Trophoblast cell (in vitro differentiated cells and primary cell): ENCODE measurements at regions not wholly inside any gene's neighbourhood (a gene's known extent, or its start where the extent isn't known, plus 50 kb on each side); places are given as distances from the start of the nearest gene placed in this dataset.
"Not testable (repeated sequence)": the region's sequence is repeated elsewhere in the genome, so short reads cannot be mapped to it uniquely, and the experiment has no call there.

Experiments used
- DNase-seq, 2 donors: peaks; one replicate each; pipeline ENCODE4 v3.0.0-alpha.2; 2016
- H2AFZ ChIP-seq: 2 replicates; pipeline ENCODE4 v1.6.1; 2013; ENCODE audit warnings: low read length, moderate library complexity, mild to moderate bottlenecking; ENCODE audit not compliant: insufficient read depth, poor library complexity
- H2AK5ac ChIP-seq: 2 replicates; pipeline ENCODE4 v1.6.1; 2013; ENCODE audit warnings: mild to moderate bottlenecking, low read length
- H2BK120ac ChIP-seq: 2 replicates; pipeline ENCODE4 v1.6.1; 2013; ENCODE audit warnings: low read length, mild to moderate bottlenecking, moderate library complexity; ENCODE audit not compliant: insufficient read depth, poor library complexity
- H2BK12ac ChIP-seq: 2 replicates; pipeline ENCODE4 v1.6.1; 2013; ENCODE audit warnings: mild to moderate bottlenecking, low read length, moderate library complexity
- H2BK5ac ChIP-seq: 2 replicates; pipeline ENCODE4 v1.6.1; 2013; ENCODE audit warnings: low read length, low read depth, moderate library complexity, mild to moderate bottlenecking; ENCODE audit not compliant: poor library complexity
- H3K14ac ChIP-seq: 2 replicates; pipeline ENCODE4 v1.6.1; 2013; ENCODE audit warnings: mild to moderate bottlenecking, low read length
- H3K18ac ChIP-seq: 2 replicates; pipeline ENCODE4 v1.6.1; 2013; ENCODE audit warnings: mild to moderate bottlenecking, low read length
- H3K23ac ChIP-seq: 2 replicates; pipeline ENCODE4 v1.6.1; 2013; ENCODE audit warnings: low read length
- H3K27ac ChIP-seq: 2 replicates; pipeline ENCODE4 v1.5.1; 2013; ENCODE audit warnings: low read depth, mild to moderate bottlenecking, inconsistent platforms, low read length, moderate library complexity
- H3K27me3 ChIP-seq: 2 replicates; pipeline ENCODE4 v1.6.1; 2013; ENCODE audit warnings: inconsistent platforms, mild to moderate bottlenecking, low read length, moderate library complexity; ENCODE audit not compliant: insufficient read depth
- H3K36me3 ChIP-seq, 2 experiments: 1 replicate in 1 of 2; 2 replicates in 1 of 2; pipeline ENCODE4 v1.6.1; 2013; ENCODE audit warnings: low read length in 2 of 2, mild to moderate bottlenecking in 2 of 2, moderate library complexity in 1 of 2; ENCODE audit not compliant: insufficient read depth in 2 of 2, control insufficient read depth in 1 of 2
- H3K4ac ChIP-seq: 2 replicates; pipeline ENCODE4 v1.6.1; 2013; ENCODE audit warnings: low read depth, mild to moderate bottlenecking, low read length, moderate library complexity
- H3K4me1 ChIP-seq, 2 experiments: 1 replicate in 1 of 2; 2 replicates in 1 of 2; pipeline ENCODE4 v1.6.1; 2013; ENCODE audit warnings: low read length in 2 of 2, mild to moderate bottlenecking in 2 of 2, moderate library complexity in 1 of 2; ENCODE audit not compliant: insufficient read depth in 2 of 2, control insufficient read depth in 1 of 2
- H3K4me2 ChIP-seq: 2 replicates; pipeline ENCODE4 v1.6.1; 2013; ENCODE audit warnings: inconsistent platforms, mild to moderate bottlenecking, low read length, moderate library complexity
- H3K4me3 ChIP-seq: 2 replicates; pipeline ENCODE4 v1.5.1; 2013; ENCODE audit warnings: mild to moderate bottlenecking, low read depth, low read length, inconsistent platforms
- H3K79me1 ChIP-seq: one replicate; pipeline ENCODE4 v1.6.1; 2013; ENCODE audit warnings: low read length
- H3K79me2 ChIP-seq: 2 replicates; pipeline ENCODE4 v1.6.1; 2013; ENCODE audit warnings: low read length, mild to moderate bottlenecking; ENCODE audit not compliant: control insufficient read depth, insufficient read depth, poor library complexity
- H3K9ac ChIP-seq: 2 replicates; pipeline ENCODE4 v1.6.1; 2013; ENCODE audit warnings: mild to moderate bottlenecking, low read length
- H3K9me3 ChIP-seq: 2 replicates; pipeline ENCODE4 v1.6.1; 2013; ENCODE audit warnings: low read depth, mild to moderate bottlenecking, control low read depth, inconsistent platforms, low read length; ENCODE audit not compliant: insufficient read depth
- H4K12ac ChIP-seq: 2 replicates; pipeline ENCODE4 v1.6.1; 2013; ENCODE audit warnings: low read depth, mild to moderate bottlenecking, low read length, moderate library complexity
- H4K8ac ChIP-seq: 2 replicates; pipeline ENCODE4 v1.6.1; 2013; ENCODE audit warnings: low read depth, mild to moderate bottlenecking, low read length, moderate library complexity
- H4K91ac ChIP-seq: one replicate; pipeline ENCODE4 v1.6.1; 2013; ENCODE audit warnings: low read depth, mild to moderate bottlenecking, low read length, moderate library complexity
- WGBS: extraction: QIAGEN DNeasy Blood & Tissue Kit; methylation state at CpG from one replicate; pipeline ENCODE4 v1.1.7; 2013; ENCODE audit warnings: missing lambda C conversion rate; ENCODE audit not compliant: insufficient read length, insufficient coverage; ENCODE audit errors: extremely low coverage; 5-methylcytosine and 5-hydroxymethylcytosine counted together

DNA sequence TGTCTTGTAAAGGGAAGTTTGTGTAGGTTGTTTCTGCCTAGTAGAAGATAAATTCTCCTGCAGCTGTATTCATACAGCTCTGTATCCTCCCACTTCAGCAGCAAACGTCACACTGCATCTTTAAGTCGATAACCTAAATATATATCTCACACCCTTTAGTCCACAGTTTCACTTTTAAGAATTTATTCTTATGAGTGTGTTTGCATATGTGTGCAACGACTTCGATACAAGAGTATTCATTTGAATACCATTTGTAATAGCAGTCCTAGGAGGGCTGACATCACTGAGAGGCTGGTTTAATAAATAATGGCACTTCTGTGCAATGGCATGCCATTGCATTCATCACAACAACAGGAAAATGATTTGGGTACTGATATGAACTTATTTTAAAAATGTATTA, 63.8 kb upstream of the MSH6 start:
- no peak for DNase-seq
- no peak overlapping the region for H2AFZ ChIP-seq
- no peak overlapping the region for H4K8ac ChIP-seq
- H2AK5ac ChIP-seq = no peak overlapping the region
- H3K18ac ChIP-seq = no peak overlapping the region
- H3K27ac ChIP-seq = no peak overlapping the region
- no peak overlapping the region for H3K14ac ChIP-seq
- H2BK5ac ChIP-seq = no peak overlapping the region
- peaks cover 1% of the 10 kb centered on the region for H3K9me3 ChIP-seq
- H3K23ac ChIP-seq = no peak overlapping the region
- H2BK120ac ChIP-seq = no peak overlapping the region
- no peak overlapping the region for H3K4ac ChIP-seq
- no peak overlapping the region for H3K9ac ChIP-seq
- H3K79me1 ChIP-seq = no peaks in the 10 kb centered on the region
- no peak overlapping the region for H4K91ac ChIP-seq
- no peak overlapping the region for H3K4me2 ChIP-seq
- no peak overlapping the region for H4K12ac ChIP-seq
- H3K36me3 ChIP-seq = no peaks in the 10 kb centered on the region
- H3K27me3 ChIP-seq = no peaks in the 10 kb centered on the region
- no peak overlapping the region for H2BK12ac ChIP-seq
- peaks cover 3 to 4% of the 10 kb centered on the region in 2 experiments for H3K4me1 ChIP-seq
- no peaks in the 10 kb centered on the region for H3K79me2 ChIP-seq
- no CpG with 5 or more reads among the region's 4 CpGs for WGBS
- no peak overlapping the region for H3K4me3 ChIP-seq

DNA sequence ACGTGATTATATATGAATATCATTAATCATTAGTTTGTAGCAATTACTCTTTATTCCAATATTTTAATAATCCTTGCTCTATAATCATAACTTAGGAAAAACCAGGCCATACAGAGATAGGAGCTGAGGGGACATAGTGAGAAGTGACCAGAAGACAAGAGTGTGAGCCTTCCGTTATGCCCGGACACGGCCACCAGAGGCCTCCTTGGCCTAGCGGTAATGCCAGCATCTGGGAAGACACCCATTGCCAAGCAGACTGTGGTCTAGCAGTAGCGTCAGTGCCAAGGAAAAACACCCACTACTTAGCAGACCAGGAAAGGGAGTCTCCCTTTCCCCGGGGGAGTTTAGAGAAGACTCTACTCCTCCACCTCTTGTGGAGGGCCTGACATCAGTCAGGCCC, 66.6 kb upstream of the MSH6 start:
- H3K14ac ChIP-seq, H4K8ac ChIP-seq, H2AFZ ChIP-seq, H3K27ac ChIP-seq, H4K12ac ChIP-seq, H2BK120ac ChIP-seq, H3K9ac ChIP-seq, DNase-seq, H2BK12ac ChIP-seq, H3K23ac ChIP-seq, H3K79me1 ChIP-seq, H4K91ac ChIP-seq, H3K4me2 ChIP-seq, H3K4me3 ChIP-seq, H3K9me3 ChIP-seq, H3K4me1 ChIP-seq, H3K79me2 ChIP-seq, H3K4ac ChIP-seq, H2AK5ac ChIP-seq, H3K18ac ChIP-seq, H2BK5ac ChIP-seq, H3K27me3 ChIP-seq, H3K36me3 ChIP-seq: not testable (repeated sequence)
- no CpG with 5 or more reads among the region's 7 CpGs for WGBS

DNA sequence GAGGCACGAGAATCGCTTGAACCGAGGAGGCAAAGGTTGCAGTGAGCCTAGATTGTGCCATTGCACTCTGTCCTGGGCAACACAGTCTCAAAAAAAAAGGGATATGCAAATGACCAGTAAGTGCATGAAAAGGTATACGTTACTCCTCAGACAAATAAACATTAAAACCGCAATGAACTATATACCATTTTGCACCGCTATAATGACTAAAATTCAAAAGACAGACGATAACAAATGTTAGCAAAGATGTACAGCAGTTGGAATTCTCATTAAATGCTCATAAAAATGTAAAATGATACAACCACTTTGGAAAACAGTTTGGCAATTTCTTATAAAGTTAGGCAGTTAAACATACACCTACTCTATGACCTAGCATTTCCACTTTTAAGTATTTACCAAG, 67.4 kb upstream of the MSH6 start:
- no peak overlapping the region for H4K12ac ChIP-seq
- no peak overlapping the region for H2AFZ ChIP-seq
- no peak overlapping the region for H3K4me2 ChIP-seq
- H3K79me2 ChIP-seq = no peaks in the 10 kb centered on the region
- peaks cover 0 to 2% of the 10 kb centered on the region in 2 experiments for H3K4me1 ChIP-seq
- no peak overlapping the region for H3K4ac ChIP-seq
- no peak overlapping the region for H4K91ac ChIP-seq
- H3K4me3 ChIP-seq = no peak overlapping the region
- no peak overlapping the region for H3K27ac ChIP-seq
- H3K18ac ChIP-seq = no peak overlapping the region
- H2BK120ac ChIP-seq = no peak overlapping the region
- no peaks in the 10 kb centered on the region for H3K36me3 ChIP-seq
- no peak overlapping the region for H3K23ac ChIP-seq
- H2BK5ac ChIP-seq = no peak overlapping the region
- no peaks in the 10 kb centered on the region for H3K27me3 ChIP-seq
- WGBS = no CpG with 5 or more reads among the region's 7 CpGs
- H2BK12ac ChIP-seq = no peak overlapping the region
- DNase-seq = no peak
- no peak overlapping the region for H4K8ac ChIP-seq
- no peak overlapping the region for H2AK5ac ChIP-seq
- no peaks in the 10 kb centered on the region for H3K79me1 ChIP-seq
- H3K9ac ChIP-seq = no peak overlapping the region
- peaks cover 1% of the 10 kb centered on the region for H3K9me3 ChIP-seq
- no peak overlapping the region for H3K14ac ChIP-seq

DNA sequence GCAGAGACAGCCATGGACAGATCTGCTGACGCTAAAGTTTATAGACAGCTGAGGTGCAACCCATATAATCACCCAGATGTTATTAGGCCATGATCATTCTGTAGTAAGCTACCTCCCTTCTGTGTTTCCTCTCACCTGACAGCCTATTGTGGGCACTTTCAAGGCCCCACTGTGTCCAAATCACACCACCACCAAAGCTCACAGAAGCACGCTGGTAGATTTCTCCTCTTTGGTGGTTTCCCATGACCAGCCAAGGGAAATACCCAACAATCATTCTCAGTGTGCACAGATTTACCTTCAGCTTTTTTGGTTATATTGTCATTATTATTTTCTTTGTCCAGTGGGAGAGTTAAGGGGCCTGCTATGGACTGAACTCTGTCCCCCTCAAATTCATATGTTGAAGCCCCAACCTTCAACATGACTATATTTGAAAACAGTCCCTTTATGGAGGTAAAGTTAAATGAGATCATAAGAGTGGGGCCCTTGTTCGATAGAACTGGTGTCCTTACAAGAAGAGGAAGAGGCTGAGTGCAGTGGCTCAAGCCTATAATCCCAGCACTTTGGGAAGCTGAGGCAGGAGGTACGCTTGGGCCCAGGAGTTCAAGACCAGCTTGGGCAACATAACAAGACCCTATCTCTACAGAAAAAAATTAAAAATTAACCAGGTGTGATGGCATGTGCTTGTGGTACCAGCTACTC, 74.0 kb upstream of the MSH6 start:
- no peak overlapping the region for H2AK5ac ChIP-seq
- H3K18ac ChIP-seq = no peak overlapping the region
- no peak overlapping the region for H4K12ac ChIP-seq
- no peak overlapping the region for H3K4me3 ChIP-seq
- no peaks in the 10 kb centered on the region for H3K9me3 ChIP-seq
- no peak overlapping the region for H2BK5ac ChIP-seq
- H3K79me1 ChIP-seq = no peaks in the 10 kb centered on the region
- no peaks in the 10 kb centered on the region for H3K79me2 ChIP-seq
- H4K91ac ChIP-seq = no peak overlapping the region
- H3K4me2 ChIP-seq = no peak overlapping the region
- no peak for DNase-seq
- H3K9ac ChIP-seq = no peak overlapping the region
- no peak overlapping the region for H2BK120ac ChIP-seq
- no peak overlapping the region for H3K14ac ChIP-seq
- no peaks in the 10 kb centered on the region for H3K36me3 ChIP-seq
- H3K4me1 ChIP-seq = peaks cover 0 to 3% of the 10 kb centered on the region in 2 experiments
- H3K4ac ChIP-seq = no peak overlapping the region
- H4K8ac ChIP-seq = no peak overlapping the region
- WGBS = no CpG with 5 or more reads among the region's 4 CpGs
- no peak overlapping the region for H3K27ac ChIP-seq
- H3K23ac ChIP-seq = no peak overlapping the region
- H3K27me3 ChIP-seq = no peaks in the 10 kb centered on the region
- H2BK12ac ChIP-seq = no peak overlapping the region
- H2AFZ ChIP-seq = no peak overlapping the region
